EL (cell line): ENCODE measurements at regions not wholly inside any gene's neighbourhood (a gene's known extent, or its start where the extent isn't known, plus 50 kb on each side); places are given as distances from the start of the nearest gene placed in this dataset.
A peak's percentile ranks its signal among the peaks of the same experiment; 100 is the strongest.
"Not testable (repeated sequence)": the region's sequence is repeated elsewhere in the genome, so short reads cannot be mapped to it uniquely, and the experiment has no call there.

Experiments
- DNase-seq: peaks from one replicate; pipeline ENCODE4 v3.0.0-alpha.2; 2016

DNA sequence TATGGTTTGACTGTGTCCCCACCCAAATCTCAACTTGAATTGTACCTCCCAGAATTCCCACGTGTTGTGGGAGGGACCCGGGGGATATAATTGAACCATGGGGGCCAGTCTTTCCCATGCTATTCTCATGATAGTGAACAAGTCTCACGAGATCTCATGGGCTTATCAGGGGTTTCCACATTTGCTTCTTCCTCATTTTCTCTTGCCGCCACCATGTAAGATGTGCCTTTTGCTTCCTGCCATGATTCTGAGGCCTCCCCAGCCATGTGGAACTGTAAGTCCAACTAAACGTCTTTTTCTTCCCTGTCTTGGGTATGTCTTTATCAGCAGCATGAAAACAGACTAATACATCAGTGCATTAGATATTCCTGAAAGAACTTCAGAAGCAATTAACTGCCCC, 177.7 kb upstream of the PRSS58 start:
- not testable (repeated sequence) for DNase-seq

GRCh38 chr7:142434666-142435167, 176.9 kb upstream of the PRSS58 start:
- DNase-seq, result no peak

DNA sequence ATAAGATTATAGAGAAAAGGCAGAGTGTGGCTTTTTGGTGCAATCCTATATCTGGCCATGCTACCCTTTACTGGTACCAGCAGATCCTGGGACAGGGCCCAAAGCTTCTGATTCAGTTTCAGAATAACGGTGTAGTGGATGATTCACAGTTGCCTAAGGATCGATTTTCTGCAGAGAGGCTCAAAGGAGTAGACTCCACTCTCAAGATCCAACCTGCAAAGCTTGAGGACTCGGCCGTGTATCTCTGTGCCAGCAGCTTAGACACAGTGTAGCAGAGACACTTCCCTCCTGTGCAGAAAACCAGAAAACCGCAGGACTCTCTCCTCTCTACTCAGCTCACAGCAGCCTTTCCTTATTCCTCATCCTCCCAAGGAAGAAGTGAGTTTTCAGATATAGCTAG, 176.3 kb upstream of the PRSS58 start:
- DNase-seq, result not testable (repeated sequence)

DNA sequence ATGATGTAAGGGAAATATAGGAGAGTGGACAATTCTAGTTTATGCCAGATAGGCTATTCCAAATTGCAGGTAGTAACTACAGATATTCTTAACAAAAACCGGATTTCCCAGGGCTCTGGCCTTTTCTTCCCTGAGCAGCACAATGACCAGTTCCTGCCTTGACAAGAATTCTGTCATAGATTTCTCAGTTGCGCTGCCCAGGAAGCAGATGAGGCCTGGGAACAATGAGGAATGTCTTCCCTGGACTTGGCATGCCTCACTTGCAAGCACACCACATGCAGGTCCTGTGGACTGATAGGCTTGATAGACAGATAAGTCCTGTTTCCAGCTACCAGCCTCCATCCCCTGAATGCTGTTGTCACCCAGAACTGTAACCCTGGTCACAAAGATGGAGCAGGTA, 174.5 kb upstream of the PRSS58 start:
- no peak for DNase-seq

DNA sequence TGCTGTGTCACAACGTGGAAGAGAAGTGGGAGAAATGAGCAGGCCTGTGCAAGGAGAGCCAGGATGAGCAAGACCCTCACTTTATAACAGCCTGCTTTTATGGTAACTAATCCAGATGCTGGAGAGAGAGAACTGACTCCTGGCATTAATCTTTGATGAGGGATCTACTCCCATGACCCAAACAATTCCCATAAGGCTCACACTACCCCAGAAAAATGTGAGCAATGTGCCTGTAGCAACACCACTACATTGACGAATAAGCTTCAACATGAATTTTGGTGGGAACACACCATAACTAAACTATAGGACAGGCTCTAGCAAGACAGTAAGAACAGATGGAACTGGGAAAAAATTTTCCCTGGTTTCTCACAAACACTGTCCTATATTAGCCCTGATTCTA, 173.6 kb upstream of the PRSS58 start:
- no peak for DNase-seq

GRCh38 chr7:142428094-142428493, 170.2 kb upstream of the PRSS58 start:
- DNase-seq, result no peak

GRCh38 chr7:142425281-142425680, 167.4 kb upstream of the PRSS58 start:
- DNase-seq, result no peak

DNA sequence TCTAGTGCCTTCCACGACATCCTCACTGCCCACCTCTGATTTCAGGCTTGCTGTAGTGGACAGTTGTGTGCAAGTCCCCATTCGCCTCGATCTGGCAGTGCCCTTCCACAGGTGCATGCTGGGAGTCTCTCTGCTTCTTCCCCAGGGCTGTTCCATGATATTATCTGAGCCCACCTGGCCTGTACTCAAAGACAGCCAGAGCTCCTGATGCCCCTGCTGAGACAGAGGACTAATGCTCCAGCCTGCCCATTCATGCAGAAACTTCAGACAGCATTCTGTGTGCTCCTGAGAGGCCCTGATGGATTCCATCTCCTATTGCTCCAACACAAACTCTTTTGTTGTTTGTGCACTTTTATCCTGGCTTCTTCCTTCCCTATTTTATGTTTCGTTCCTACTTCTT, 164.8 kb upstream of the PRSS58 start:
- DNase-seq, result no peak

DNA sequence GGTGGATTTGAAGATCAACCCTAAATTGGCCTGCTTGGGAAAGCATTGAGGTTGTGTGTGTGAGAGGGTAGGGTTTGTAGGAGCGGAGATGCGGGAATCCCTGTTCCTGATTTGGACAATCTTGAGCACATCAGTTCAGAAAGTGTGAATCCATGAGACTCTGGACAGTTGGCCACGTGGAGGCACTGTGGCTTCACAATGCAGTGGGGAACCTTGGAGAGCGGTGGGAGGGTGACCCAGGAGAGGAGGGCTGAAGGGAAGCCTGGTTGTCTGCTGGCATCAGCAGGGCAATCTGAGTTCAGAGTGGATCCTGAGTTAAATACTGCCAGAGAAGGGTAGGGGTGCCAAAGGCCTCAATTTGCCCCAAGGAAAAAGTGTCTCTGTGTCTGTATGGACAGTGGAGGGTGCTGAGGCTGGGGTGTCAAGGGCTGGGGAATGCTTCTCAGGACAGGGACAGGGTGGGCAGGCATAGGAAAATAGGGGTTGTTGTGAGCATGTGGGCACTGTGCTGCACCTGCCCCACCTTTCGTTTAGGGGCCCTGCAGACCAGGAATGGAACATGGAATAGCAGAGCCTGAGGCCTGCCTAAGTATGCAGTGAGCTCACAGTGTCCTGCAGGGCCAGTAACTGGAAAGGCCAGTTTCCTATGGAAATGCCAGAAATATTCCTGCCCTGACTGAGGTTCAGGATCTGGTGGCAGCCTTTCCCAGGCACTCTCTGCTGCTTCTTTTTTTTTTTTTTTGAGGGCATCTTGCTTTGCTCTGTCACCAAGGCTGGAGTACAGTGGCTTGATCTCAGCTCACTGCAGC, 162.9 kb upstream of the PRSS58 start:
- peak; percentile 52 for DNase-seq

- no peak for DNase-seq
Measured at GRCh38 chr7:142418326-142418725, 160.5 kb upstream of the PRSS58 start.

DNA sequence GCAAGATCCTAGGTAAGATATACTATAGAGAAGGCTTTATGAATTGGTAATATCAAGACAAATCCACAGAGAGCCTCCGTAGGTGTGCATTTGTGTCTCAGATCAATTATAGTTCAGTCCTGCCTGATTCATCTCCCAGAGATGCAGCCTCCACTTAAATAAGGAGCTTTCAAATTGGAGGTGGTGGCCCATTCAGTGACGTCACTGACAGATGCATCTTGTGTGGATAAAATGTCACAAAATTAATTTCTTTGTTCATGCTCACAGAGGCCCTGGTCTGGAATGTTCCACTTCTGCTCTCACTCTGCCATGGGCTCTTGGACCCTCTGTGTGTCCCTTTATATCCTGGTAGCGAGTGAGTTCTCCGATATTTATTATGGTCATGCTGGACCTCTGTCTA, 157.1 kb upstream of the PRSS58 start:
- DNase-seq, result no peak

GRCh38 chr7:142414135-142414534, 156.3 kb upstream of the PRSS58 start:
- DNase-seq, result no peak

DNA sequence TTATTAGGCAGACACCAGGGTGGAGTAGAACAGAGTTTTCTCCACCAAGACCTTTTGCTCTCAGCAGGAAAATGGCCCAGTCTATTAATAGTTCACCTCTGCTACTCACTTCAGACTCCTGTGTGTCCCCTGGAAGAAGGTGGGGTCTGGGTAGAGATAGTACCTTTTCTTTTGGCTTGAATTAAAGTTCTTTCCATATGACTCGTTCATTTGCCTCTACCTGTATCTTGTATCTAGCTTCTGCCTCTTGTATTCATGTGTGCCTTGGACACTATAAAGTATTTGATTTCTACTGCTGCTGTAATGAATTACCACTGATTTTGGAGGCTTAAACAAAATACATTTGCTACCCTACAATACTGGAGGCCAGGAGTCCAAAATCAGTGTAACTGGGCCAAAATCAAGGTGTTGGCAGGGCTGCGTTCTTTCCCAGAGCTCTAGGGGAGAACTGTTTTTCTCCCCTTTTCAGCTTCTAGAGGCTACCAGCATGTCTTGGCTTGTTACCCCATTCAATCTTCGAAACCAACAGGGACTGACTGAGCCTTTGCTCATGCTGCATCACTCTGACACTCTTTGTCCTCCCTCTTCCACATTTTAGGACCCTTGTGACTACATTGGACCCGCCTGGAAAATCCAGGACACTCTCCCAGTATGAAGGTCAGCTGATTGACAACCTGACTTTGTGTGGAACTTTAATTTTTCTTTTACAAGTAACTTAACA, 155.6 kb upstream of the PRSS58 start:
- no peak for DNase-seq

GRCh38 chr7:142412551-142413193, 154.8 kb upstream of the PRSS58 start:
- DNase-seq, result peak; percentile 70

DNA sequence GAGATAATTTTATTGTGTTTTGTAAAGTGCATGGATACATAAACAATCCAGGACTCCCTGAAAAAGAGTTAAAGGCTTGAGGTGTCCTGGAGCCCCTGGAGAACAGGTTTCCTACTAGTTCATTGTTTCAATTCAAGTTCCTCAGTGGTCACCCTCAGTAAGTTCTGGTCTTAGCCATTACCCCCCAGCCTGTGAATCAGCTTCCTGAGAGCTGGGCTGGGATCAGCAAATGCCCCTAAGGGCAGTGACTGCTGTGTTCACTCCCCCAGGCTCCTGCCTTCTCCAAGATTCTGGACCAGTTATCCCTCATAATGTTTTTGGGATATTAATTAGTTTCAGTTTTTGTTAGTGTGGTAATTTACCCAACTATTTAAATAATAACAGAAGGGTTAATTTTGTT, 151.6 kb upstream of the PRSS58 start:
- peak; percentile 51 for DNase-seq

- no peak for DNase-seq
Measured at GRCh38 chr7:142408794-142409193, 150.9 kb upstream of the PRSS58 start.

DNA sequence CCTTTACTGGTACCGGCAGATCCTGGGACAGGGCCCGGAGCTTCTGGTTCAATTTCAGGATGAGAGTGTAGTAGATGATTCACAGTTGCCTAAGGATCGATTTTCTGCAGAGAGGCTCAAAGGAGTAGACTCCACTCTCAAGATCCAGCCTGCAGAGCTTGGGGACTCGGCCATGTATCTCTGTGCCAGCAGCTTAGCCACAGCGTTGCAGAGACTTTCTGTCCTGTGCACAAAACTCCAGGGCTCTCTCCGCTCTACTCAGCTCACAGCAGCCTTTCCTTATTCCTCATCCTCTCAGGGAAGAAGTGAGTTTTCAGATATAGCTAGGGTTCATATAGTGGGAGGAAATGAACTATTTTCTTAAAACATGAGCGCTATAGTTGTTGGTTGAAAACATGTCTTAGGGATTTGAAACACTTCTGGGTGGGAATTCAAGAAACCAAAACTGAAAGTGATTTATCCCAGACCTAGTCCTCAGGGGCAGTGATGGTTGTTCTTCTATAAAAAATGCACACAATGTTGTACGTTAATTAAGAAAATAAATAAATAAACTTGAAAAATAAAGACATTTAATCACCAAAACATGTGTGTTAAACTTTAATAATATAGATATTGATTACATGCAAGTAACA, 150.2 kb upstream of the PRSS58 start:
- no peak for DNase-seq

DNA sequence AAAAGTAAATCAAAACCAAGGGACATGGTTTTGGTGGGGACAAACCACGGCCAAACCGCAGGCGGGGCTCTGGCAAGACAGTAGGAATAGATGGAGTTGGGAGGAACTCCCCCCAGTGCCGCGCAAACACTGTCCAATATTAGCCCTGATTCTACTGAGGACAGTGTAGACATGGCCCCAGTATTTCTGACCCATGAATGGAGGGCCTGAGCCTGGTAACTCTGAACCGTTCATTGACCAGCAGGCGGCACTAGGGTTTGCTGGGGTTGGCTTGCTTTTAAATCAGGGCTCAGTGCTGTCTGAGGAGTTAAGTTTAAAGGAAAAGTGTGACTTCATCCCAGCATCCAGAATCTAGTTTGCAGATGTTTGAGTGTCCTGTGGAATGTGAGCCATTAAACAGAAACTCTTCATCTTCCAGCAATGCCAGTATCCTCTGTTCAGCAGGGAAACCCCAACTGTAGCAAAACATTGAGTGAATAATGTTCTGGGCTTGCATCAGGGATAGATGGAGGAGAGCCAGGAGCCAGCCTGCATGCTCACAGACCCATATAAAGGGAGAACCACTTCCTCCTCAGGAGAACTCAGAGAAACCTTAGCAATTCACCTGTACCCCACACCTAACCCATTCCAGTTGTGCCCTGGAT, 147.4 kb upstream of the PRSS58 start:
- DNase-seq, result peak; percentile 55

- no peak for DNase-seq
Measured at GRCh38 chr7:142401951-142402350, 144.1 kb upstream of the PRSS58 start.

DNA sequence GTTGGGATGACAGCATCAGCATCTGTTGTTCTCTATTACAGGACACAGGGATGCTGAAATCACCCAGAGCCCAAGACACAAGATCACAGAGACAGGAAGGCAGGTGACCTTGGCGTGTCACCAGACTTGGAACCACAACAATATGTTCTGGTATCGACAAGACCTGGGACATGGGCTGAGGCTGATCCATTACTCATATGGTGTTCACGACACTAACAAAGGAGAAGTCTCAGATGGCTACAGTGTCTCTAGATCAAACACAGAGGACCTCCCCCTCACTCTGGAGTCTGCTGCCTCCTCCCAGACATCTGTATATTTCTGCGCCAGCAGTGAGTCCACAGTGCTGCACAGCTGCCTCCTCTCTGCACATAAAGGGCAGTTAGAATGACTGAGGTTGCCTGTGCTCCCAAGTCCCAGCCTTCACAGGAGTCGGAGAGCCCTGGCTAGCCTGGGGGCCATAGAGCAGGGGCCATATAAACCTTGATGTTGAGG, 142.2 kb upstream of the PRSS58 start:
- DNase-seq, result no peak

GRCh38 chr7:142391191-142391992, 133.5 kb upstream of the PRSS58 start:
- peak; percentile 47 for DNase-seq

- no peak for DNase-seq
Measured at GRCh38 chr7:142389544-142389943, 131.7 kb upstream of the PRSS58 start.
